ENCODE measurements at regions not wholly inside any gene's neighbourhood (a gene's known extent, or its start where the extent isn't known, plus 50 kb on each side); places are given as distances from the start of the nearest gene placed in this dataset.
"Not testable (repeated sequence)": the region's sequence is repeated elsewhere in the genome, so short reads cannot be mapped to it uniquely, and the experiment has no call there.

DNA sequence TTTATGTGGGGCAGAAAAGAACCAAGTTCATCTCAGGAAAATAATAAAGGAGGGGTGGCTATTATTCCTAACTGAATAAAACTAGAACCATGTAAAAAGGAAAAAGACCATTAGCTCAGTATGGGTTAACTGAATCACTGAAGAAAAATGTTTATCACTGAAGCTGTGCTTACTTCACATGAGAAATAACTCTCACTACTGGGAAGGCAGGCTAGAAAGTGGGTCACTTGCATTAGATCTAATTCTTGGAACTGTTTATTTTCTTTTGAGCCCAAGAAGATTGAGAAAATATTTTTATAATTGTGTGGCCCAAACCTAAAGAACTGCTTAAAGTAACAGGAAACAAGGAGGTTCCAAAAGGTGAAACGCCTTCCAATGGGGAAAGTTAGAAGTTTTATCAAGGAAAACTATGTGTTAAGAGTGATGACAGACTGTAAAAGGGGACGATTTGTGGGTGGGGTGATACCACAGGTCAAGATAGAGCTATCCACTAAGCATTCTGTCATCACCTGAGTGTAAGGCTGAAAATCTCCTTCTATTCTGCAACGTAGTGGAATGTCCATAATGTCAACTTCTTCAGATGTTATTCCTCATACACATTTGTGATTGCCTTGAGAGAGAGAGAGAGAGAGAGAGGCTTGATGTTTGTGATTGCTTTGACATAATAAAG lies 1083.5 kb downstream of the PCDH7 start:
- no peak for DNase-seq

DNA sequence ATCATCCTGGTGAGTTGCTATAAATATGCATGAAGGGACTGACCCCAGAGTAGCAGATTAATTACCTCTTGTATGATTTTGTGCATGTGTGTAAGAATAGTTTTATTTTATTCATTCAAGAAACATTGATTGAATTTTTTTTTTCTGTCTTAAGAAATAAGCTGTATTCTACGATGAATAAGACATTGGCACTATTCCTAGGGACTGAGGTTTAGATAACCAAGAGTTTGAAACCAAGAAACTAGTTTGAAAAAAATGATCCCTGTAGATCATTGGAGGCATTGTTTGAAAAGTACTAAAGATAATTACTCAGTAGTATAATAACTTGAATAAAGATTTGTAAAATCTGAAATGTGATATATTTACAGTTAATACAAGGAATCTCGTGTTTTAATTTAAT lies 1086.9 kb downstream of the PCDH7 start:
- DNase-seq: no peak

DNA sequence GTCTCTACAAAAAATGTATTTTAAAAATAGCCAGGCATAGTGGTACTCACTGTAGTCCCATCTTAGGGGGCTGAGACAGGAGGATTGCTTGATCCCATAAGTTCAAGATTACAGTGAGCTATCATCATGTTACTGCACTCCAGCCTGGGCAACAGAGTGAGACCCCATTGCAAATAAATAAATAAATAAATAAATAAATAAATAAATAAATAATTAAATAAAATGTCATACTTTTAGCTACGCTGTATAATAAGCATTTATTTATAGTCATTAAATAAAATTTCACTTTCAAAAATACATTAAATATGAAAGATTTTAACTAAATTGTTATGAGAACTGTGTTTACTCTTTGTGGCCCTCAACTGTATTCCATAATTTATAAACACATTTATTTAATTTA lies 1124.2 kb downstream of the PCDH7 start:
- DNase-seq: no peak

DNA sequence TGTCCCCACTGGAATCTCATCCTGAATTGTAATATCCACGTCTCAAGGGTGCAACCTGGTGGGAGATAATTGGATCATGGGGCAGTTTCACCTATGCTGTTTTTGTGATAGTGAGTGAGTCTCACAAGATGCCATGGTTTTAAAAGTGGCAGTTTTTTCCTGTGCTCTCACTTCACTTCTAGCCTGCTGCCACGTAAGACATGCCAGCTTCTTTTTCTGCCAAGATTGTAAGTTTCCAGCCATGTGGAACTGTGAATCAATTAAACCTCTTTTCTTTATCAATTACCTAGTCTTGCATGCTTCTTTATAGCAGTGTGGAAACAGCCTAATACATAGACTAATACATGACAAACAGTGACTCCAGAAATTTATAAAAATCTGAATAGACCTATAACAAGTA lies 1131.8 kb downstream of the PCDH7 start:
- no peak for DNase-seq

DNA sequence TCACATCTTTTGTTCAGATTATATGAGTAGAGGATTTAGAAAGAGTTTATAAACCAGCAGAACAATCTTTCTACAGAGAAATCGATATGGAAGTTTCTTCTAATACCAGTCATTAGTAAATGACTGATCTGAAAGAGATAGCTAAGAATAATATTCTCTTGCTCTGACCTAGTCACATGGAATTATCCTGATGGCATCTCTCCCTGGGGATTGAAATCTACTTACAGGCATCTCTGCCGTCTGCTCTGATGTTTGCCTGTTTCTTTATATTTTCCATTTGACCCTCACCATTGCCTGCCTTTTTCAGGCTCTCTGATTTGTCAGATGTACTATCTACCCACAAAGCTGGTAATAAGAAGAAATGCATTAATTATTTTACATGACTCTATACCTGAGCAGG lies 1157.3 kb downstream of the PCDH7 start:
- DNase-seq: no peak

DNA sequence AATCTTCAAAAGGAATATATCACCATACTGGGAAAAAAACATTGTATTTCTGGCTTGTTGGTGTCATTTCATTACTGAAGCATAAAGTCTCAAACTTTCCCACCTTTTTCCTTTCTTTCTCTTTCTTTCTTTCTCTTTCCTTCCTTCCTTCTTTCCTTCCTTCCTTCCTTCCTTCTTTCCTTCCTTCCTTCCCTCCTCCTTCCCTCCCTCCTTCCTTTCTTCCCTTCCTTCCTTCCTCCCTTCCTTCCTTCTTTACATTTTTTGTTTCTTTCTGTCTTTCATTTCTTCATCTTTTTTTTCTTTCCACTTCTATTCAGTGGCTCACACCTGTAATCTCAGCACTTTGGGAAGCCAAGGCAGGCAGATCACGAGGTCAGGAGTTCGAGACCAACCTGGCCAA lies 1160.7 kb downstream of the PCDH7 start:
- DNase-seq: not testable (repeated sequence)

DNA sequence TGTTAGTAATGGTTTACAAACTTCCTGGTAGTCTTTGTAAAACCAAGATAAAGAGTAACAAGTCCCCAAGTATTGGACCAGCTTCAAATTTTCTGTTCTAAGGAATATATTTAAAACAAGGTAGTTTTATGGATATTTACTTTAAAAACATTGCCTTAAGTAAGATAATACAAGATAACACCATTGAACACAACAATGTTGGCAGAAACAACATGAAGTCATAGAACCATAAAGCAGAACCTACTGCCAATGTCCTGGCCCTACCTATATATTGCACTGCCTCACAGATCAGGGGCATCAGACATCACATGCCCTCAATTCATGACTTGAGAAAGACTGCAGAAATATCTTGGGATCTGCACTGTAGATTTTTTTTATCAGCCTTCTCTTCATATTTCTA lies 1176.2 kb downstream of the PCDH7 start:
- no peak for DNase-seq

DNA sequence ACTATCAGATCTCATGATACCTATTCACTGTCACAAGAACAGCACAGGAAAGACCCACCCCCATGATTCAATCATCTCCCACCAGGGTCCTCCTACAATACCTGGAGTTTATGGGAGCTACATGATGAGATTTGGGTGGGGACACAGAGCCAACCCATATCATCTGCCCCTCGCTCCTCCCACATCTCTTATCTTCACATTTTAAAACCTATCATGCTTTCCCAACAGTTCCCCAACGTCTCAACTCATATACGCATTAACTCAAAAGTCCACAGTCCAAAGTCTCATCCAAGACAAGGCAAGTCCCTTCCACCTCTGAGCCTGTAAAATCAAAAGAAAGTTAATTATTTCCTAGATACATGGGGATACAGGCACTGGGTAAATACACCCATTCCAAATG lies 1185.2 kb downstream of the PCDH7 start:
- DNase-seq: no peak

DNA sequence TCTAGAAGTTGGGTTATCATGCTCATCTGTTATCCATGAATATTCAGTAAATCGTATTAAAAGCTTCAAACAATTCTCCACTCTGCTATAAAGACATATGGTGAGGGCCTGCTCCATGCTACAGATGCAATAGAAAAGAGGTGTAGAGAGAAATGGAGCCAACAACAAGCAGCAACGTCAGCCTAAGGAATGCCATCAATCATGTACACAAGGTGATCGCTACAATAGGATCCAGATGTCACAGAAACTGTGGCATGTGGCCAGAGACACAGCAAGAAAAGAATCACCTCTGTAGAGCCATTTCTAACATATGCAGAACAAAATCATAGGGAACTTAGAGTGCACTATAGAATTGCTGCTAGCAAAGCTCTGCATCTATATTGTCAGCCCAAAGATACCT lies 1188.1 kb downstream of the PCDH7 start:
- DNase-seq: no peak

DNA sequence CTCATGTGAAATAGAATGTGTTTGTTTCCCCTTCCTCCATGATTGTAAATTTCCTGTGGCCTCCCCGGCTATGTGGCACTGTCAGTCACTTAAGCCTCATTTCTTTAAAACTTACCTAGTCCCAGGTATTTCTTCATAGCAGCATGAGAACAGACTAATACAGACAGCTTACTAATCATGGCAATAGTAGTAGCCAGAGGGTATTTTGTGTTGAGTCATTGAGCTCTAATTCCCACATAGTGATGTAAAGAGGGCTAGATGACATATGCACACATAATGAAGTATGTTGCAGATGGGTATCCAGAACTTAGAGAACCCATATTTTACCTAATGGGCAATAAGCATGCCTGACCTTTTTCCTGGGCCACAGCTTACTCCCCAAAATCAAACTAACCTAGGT lies 1197.2 kb downstream of the PCDH7 start:
- no peak for DNase-seq

DNA sequence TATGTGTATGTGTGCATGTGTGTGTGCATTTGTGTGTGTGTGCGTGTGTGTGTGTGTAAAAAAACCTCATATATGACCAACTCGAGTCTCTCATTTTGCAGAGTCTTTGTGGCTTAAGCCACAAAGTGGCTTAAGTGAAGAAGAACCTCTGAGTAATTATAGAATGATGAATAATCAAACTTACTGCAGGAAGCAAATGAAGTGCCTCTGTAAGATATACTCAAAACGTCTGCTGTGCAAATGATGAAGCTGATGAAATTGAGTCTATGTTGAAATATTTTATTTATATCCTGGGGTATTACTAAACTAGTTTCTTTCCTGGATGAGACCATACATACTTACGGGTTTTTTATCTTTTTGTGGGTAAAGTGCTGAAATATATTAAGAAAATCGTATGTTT lies 1198.7 kb downstream of the PCDH7 start:
- no peak for DNase-seq

DNA sequence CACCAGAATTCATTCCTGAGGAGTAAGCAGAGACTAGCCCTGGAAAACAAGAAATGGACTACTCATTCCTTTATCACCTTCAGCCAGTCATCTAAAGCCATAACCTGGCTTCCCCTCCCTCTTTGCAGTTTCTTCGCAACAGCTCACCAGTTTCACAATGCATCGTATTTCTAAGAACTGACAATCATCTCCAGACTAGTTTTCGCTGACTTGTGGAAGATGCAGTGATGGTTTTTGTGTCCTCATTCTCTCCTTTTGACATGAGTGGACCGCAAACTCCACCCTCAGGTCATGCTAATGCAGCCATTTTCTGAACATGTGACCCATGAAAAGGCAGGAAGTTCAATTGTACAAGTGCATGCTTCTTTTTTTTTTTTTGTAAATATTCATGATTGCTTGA lies 1203.5 kb downstream of the PCDH7 start:
- DNase-seq: no peak

DNA sequence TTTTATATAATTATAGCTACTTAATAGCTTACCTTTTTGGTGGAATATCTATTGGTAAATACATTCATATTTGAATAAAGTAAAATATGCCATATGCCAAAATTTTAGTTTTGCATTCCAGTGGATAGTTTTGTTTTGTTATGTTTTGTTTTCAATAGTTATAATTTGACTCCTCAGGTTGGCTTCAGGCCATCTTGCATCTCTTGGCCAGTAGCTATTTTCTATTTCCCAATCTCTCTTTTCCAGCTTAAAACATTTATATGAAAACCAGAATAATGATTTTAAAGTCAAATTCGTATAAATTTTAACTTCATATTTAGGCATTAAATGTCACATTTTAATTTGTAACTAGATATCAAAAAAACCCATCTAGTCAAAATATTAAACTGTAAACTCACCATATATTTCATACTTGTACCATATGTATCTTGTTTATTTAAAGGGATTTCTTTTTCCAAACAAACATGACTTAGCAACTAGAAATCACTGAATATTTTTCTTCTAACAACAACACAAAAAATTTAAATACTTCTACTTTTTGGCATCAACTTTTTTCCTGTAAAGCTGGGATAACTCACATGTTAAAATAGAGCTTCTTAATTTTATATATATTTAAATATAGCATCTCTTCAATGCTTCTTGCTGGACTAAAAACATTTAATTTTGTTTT lies 1209.6 kb downstream of the PCDH7 start:
- no peak for DNase-seq

DNA sequence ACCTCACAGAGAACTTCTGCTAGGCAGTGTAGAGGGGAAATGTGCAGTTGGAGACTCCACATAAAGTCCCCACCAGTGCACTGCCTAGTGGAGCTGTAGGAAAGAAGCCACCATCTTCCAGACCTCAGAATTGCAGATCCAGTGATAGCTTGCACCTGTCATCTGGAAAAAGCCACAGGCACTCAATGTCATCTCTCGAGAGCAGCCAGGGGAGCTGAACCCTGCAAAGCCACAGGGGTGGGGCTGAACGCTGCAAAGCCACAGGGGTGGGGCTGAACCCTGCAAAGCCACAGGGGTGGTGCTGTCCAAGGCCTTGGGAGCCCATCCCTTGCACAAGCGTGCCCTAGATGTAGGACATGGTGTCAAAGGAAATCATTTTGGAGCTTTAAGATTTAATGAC lies 1226.3 kb downstream of the PCDH7 start:
- DNase-seq: no peak

DNA sequence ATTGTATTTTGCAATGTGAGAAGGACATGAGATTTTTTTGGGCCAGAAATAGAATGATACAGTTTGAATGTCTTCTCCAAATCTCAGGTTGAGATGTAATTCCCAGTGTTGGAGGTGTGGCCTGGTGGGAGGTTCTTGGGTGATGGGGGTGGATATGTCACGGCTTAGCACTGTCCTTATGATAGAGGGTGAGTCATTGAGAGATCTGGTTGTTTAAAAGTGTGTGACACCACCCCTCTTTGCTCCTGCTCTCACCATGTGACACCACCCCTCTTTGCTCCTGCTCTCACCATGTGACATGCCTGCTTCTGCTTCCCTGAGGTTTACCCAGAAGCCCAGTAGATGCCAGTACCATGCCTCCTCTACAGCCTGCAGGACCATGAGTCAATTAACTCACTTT lies 1226.9 kb downstream of the PCDH7 start:
- no peak for DNase-seq

DNA sequence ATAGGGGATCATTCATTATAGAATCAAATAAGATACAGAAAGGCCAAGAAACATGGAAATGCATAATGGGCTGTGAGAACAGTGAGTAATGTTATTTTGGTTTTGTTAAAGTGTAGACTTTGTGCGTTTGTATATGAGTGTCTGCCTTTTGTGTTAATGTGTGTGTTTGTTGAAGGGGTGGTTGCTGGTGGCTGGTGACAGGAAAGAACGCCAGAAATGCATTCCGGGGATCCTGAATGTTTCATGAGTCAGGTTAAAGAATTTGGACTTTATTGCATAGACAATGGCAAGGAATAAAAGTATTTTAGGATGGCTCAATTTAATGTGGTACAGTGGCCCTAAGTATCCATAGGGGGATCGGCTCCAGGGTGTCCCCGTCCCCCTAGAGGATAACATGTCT lies 1228.9 kb downstream of the PCDH7 start:
- DNase-seq: no peak

DNA sequence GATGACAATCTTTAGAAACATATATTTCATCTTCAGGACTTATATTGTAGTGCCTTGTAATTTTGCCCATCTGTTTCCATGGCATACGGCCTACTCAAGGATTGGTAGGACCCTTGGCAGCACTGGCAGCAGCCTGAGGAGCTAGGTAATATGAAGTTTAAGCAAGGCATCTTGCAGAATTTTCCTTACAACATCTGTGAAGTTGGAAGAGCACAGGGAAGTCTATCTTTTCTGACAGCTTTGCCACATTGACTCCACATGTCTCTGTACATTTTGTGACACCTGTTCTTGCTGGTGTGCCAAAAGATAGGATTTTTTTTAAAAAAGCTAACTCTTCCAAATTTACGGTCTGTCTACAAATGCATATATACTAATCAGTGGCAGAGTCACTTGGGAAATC lies 1235.2 kb downstream of the PCDH7 start:
- DNase-seq: no peak

DNA sequence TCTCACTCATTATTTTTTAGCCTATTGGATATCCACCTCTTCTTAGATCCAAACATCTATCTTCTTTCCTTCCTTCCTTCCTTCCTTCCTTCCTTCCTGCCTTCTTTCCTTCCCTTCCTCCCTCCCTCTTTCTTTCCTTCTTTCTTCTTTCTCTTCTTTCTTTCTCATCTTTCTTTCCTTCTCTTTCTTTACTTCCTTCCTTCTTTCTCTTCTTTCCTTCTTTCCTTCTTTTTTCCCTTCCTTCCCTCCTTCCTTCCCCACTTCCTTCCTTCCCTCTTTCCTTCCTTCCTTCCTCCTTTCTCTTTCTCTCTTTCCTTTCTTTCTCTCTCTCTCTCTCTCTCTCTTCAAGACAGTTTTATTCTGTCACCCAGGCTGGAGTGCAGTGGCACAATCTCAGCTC lies 1239.8 kb downstream of the PCDH7 start:
- DNase-seq: no peak

DNA sequence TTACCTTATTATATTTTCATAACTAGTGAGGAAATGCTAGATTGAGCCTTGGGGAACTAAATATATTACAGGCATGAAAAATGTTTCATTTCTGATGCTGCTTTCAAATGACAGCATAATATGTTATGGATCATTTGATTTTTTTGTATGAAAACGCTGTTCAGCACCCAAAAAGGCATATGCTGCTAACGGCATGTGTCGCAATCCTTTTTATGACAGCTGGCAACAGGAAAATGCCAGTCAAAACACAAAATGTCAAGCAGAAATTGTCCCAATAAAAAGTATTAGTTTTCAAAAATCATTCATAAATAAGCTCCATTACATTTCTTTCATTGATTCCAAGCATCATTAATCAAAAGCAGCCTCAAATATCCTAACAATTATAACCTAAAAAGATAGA lies 1244.5 kb downstream of the PCDH7 start:
- DNase-seq: no peak

DNA sequence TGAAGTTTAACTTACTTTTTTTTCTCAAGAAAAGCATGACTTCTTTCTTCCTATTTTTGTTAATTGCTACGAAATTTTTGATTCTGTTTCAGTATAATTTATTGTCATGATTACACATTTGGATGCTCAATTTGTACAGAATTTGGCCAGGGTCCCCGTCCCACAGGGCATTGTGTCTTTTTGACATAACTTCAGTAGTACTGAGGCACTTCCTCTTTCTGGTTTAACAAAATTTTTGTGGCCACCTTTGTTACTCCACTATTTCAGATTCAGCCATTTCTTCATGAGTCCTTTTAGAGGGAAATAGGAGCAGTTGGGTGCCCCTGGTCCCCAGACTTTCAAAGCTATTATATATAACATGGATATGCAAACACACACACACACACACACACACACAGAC lies 1248.7 kb downstream of the PCDH7 start:
- DNase-seq: no peak

DNA sequence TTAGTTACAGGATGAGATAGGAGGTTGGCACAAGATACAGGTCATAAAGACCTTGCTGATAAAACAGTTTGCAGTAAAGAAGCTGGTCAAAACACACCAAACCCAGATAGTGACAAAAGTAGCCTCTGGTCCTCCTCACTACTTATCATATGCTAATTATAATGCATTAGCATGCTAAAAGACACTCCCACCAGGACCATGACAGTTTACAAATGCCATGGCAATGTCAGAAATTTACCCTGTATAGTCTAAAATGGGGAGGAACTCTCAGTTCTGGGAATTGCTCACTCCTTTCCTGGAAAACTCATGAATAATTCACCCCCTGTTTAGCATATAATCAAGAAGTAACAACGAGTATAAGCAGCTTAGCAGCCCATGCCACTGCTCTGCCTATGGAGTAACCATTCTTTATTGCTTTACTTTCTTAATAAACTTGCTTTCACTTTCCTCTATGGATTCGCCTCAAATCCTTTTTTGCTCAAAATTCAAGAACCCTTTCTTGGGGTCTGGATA lies 1254.4 kb downstream of the PCDH7 start:
- DNase-seq: no peak

DNA sequence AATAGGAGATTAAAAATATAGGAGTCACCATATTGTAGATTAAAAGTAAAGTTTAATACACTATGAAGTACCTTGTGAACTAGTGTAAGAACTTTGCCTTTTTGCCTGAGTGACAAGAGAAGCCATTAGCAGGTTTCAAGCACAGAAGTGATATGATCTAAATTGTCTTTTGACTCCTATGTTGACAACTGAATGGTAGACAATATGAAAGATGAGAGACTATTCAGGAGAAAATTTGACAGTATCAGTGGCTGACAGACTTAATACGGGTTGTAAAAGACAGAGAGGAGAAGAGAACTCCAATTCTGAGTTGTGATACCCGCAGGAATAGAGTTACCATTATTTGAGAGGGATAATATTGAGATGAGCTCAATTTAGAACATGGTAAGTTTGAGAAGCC lies 1259.8 kb downstream of the PCDH7 start:
- no peak for DNase-seq

DNA sequence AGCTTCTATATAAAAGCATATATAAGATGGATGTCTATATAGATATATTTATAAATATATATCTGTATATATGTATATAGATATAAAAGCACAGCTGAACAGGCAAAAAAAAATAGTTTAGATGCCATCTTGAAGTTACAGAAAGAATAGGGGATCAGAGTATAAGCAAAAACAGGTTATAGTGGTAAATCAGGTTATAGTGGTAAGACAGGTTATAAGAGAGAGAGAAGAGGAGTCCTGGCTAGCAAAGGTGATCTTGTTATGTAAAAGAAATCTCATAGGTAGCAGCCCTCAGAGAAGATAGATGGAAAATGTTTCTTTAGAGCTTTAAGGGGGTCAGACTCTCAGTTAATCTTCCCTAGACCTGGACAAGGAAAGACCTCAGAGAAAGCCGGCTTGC lies 1263.1 kb downstream of the PCDH7 start:
- no peak for DNase-seq

DNA sequence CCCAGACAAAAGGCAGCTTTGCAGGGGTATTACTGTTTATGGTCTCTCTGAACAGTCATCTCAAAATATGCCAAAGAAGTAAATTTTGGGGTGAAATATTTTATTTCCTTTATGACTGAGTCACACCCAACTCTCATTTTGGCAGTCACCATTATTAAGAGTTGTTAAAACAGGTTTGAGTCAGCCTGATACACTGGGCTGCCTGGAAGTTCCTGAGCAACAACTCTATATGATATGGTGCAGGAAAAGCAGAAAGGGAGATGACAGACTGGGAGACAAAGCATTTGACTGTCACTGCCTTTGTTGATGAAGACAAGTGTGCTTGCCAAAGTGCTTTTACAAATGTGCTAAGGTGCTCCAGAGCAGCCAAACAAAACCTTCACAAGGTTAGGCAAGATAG lies 1263.5 kb downstream of the PCDH7 start:
- DNase-seq: no peak

DNA sequence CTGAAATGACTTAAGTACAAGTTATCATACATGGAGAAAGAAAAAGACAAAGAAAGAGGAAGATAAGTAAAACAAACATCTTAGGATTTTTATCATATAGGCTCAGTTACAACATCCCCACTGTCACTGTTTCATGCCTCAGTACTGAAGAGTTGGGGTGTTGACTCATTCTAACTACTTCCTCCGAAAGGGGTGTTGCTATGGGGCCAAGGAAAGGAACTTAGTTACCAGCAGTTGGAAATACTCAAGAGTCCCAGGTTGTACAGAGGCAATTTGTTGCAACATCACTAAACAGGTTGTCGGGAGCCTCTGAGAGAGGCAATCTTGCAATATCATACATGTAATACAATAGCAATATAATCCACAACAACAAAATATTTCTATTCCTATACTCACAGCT lies 1264.7 kb downstream of the PCDH7 start:
- no peak for DNase-seq

Data from NCI-H187 treated with DMSO at 0.1 percent for 48 hours (cell line).